Activated effector memory CD4-positive, alpha-beta T cell treated with anti-CD3 and anti-CD28 coated beads, Interleukin-2, amount 50 U/mL, for 16 hours (primary cell): ENCODE measurements at regions not wholly inside any gene's neighbourhood (a gene's known extent, or its start where the extent isn't known, plus 50 kb on each side); places are given as distances from the start of the nearest gene placed in this dataset.
"Not testable (repeated sequence)": the region's sequence is repeated elsewhere in the genome, so short reads cannot be mapped to it uniquely, and the experiment has no call there.

Experiments
- DNase-seq: peaks from one replicate; pipeline ENCODE4 v3.0.0-alpha.2; 2020

- DNase-seq: no peak
These were observed 97.4 kb upstream of the EDEM3 start for GRCh38 chr1:184851822-184852746.

- peak; percentile 84 for DNase-seq
These were observed 89.3 kb upstream of the EDEM3 start for GRCh38 chr1:184843732-184844495.

- no peak for DNase-seq
These were observed 85.9 kb upstream of the EDEM3 start for GRCh38 chr1:184840596-184840995.

DNA sequence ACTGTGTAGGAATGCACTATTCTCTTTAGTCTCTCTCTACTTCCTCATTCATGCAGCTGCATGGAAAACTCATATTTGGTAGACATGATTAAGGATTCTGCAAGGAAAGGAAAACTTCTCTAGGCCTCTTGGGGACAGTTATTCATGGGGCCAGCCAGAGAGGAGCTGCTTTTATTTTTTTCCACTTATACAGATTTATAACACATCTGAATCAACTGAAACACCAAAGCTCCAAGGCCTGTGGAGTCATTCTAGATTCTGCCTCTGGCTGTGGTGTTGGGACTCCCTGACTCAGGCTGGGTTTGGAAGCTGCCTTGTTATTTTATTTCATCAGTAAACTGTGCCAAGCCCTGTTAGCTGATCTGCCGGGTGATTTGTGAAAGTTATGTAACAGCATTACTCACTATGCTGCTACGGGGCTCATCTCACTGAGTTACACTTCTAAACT, 83.9 kb upstream of the EDEM3 start:
- no peak for DNase-seq

- DNase-seq: no peak
These were observed 82.6 kb upstream of the EDEM3 start for GRCh38 chr1:184836934-184837895.

DNA sequence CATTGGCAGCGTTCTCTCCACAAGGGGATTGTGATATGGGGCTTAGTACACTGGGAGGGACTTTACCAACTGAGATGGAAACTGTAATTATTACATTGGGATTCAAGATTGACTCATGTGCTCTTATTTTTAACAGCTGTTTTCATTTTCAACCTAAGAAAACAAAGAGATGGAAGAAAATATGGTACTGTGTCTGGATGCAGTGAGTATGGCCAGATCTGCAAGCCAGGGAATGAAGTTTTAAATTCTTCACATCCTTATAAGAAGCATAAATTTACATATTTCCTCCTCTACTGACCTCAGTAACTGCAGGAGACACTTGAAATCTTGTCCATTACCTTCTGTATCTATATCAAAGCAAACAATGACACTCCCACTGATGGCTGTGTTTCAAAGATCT, 81.5 kb upstream of the EDEM3 start:
- DNase-seq: no peak

DNA sequence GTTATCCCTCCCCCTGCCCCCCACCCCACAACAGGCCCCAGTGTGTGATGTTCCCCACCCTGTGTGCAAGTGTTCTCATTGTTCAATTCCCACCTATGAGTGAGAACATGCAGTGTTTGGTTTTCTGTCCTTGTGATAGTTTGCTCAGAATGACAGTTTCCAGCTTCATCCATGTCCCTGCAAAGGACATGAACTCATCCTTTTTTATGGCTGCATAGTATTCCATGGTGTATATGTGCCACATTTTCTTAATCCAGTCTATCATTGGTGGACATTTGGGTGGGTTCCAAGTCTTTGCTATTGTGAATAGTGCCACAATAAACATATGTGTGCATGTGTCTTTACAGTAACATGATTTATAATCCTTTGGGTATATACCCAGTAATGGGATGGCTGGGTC, 79.3 kb upstream of the EDEM3 start:
- not testable (repeated sequence) for DNase-seq

DNA sequence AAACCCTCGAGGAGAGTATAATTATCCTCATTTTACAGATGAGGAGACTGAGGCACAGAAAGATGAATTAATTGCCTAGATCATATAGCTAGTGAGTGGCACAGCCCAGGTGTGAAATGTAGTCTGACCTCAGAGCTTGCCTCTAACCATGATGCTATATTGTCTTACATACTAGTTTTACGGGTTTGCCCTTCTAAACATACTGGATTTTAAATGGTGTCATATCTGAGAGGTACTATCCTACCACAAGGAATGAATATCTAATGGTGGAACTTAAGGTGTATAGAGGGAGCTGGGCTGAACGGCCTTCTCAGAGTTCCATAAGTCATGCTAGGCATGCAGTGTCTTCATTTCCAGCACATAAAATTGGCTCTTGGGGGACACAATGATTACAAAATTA, 77.9 kb upstream of the EDEM3 start:
- no peak for DNase-seq

DNA sequence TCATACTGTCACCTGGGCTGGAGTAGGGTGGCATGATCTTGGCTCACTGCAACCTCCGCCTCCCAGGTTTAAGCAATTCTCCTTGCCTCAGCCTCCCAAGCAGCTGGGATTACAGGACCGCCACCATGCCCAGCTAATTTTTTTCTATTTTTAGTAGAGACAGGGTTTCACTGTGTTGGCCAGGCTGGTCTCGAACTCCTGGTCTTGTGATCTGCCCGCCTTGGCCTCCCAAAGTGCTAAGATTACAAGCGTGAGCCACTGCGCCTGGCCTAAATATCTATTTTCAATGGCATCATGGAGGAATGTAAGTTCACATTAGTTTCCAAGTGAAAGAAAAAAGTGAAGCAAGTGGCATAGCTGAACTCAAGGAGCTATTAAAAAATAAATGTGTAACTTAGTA, 74.8 kb upstream of the EDEM3 start:
- not testable (repeated sequence) for DNase-seq

- no peak for DNase-seq
These were observed 73.7 kb upstream of the EDEM3 start for GRCh38 chr1:184828369-184828717.

- DNase-seq: no peak
These were observed 73.1 kb upstream of the EDEM3 start for GRCh38 chr1:184827600-184828368.

DNA sequence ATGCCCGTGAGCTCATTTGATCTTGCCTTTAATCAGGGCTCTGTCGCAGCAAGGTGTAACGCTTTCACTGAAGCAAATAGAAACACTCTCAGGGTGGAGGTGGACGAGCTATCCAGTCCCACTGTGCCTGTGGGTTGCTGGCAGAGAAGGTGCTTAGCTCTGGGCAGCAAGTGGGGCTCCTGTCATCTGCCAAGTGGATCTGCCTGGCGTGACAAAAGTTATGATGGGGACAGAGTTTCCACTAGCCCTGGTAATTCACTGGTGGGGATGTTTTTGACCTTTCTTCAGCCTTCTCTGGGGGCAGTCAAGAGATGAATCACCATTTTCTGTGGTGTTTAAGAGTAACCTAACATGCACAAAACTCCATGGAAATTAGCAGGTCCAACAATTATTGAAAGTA, 71.3 kb upstream of the EDEM3 start:
- no peak for DNase-seq

GRCh38 chr1:184825571-184825970, 70.9 kb upstream of the EDEM3 start:
- DNase-seq: no peak

- DNase-seq: no peak
These were observed 70.1 kb upstream of the EDEM3 start for GRCh38 chr1:184824691-184825323.

- DNase-seq: no peak
These were observed 68.4 kb upstream of the EDEM3 start for GRCh38 chr1:184823080-184823479.

GRCh38 chr1:184822267-184822666, 67.6 kb upstream of the EDEM3 start:
- DNase-seq: no peak

- DNase-seq: no peak
These were observed 67.0 kb upstream of the EDEM3 start for GRCh38 chr1:184821658-184822057.

DNA sequence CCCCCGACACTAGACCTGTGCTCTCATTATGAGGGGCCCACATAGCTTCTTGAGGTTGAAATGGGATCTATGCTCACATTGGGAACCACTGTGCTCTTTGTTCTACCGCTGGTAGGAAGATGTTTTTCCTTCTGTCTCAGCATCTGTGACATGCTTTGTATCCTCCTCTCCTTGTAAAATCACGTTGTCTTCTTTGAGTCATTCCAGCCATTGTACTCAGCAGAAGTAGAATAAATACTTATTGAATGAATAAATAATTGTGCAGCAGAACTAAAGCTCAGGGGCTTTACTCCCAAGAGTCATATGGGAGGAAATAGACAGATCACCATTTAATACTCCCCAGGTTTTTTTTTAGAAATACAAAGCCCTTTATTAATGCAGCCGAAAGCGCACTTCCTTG, 66.3 kb upstream of the EDEM3 start:
- no peak for DNase-seq

- no peak for DNase-seq
These were observed 65.6 kb upstream of the EDEM3 start for GRCh38 chr1:184820218-184820750.

DNA sequence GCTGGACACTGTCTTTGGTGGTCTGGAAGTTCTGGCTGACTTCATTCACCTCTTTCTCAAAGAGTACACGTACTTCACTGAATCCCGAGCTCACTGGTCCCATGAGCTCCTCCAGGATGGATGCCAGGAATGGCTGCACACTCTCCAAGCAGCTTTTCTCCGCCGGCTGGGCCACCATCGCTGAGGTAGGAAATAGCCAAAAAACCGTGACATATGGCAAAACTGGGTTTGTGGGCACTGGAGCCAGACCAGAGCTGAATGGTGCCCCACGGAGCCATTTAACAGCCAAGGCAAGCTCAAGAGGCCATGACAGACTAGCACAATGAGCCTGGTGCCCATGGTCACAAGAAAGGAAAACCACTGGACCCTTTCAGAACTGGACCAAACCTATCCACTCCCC, 64.0 kb upstream of the EDEM3 start:
- no peak for DNase-seq

GRCh38 chr1:184817003-184817402, 62.3 kb upstream of the EDEM3 start:
- DNase-seq: not testable (repeated sequence)
